ENCODE measurements at regions not wholly inside any gene's neighbourhood (a gene's known extent, or its start where the extent isn't known, plus 50 kb on each side); places are given as distances from the start of the nearest gene placed in this dataset.
"Not testable (repeated sequence)": the region's sequence is repeated elsewhere in the genome, so short reads cannot be mapped to it uniquely, and the experiment has no call there.

GRCh38 chr13:89977203-89977602 is 1370.3 kb upstream of the MIR17HG start:
- no peak for DNase-seq (ENCODE audit: low spot score)

DNA sequence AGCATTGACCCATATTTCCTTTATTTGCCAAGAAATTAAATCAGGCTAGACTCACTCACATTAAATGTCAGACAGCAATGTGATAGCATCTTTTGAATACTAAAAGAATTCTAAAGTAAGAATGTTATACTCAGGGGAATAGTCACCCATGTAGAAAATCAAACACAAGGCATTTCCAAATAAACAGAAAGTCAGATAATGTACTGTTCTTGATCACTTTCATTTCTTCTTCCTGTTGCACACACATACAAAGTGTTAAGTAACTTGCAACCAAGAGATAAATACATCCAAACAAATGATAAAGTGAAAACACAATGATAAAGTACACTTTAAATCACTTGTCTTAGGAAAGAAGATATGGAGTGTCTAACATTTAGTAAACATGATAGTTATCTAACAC is 1366.6 kb upstream of the MIR17HG start:
- no peak for DNase-seq (ENCODE audit: low spot score)

DNA sequence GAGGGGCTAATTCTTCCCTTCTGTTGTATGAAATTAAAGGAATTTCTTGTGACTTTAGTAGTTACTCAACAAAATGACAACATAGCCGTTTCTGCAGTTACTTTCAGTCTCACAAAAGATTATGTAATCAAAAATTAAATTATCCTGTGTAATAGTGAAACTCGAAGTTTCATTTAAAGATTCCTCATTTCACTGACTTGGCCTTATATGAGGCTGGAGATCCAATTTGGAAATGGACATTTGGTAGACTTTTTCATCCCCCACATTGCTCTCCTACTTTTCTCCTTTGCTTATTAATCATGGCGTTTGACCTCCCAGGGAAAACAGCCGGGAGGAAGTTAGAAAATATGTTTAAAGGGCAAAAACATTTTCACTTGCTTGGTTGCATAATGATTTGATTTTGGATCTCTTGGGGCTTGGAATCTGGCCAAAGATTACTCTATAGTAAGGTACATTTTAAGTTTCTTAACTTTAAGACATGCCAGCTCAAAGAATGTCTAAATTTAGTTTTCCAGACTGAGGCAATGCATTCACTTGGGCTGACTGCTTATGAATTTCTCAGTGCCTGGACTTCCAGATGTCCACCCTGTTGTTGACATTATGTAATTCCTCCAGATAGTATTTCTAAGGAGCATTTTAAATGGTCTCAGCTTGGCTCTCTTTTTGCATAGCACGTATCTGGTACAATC is 1364.9 kb upstream of the MIR17HG start:
- DNase-seq (ENCODE audit: low spot score): no peak

DNA sequence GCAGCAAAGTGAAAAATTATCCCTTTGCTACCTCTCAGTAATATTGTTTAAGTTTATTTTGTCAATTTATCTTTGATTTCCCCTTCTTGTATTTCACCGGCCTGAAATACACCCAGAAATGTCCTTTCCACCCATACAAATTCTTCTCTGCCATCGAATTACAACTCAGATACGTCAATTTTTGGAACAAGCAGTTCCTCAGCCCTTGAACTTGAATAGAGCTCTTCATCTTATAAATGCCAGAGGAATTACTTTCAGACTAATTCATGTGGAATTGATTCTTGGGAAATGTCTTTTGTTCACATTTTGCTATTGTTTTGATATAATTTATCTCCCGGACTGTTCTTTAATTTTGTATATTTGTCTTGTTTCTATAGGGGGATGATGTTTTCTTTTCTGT is 1359.3 kb upstream of the MIR17HG start:
- DNase-seq (ENCODE audit: low spot score): no peak

DNA sequence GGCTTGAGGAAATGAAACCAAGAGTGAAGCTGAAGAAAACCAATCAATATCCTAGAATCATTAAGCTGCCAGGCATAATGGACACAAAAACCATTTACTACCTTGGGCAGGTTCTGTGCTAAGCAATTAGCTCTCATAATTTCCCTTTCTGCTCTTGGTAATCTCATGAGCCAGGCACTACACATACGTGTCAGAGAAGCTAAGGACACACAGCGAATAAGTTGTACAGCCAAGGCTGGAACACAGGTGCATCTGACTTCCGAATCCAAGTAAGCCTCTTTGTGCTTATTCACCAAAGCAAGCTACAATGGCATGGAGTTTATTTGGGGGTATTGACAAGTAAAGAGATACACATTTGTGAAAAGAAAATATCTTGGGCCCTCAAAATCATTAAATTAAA is 1343.9 kb upstream of the MIR17HG start:
- DNase-seq (ENCODE audit: low spot score): no peak

GRCh38 chr13:90008707-90009149 is 1338.8 kb upstream of the MIR17HG start:
- peak; percentile 35 for DNase-seq (ENCODE audit: low spot score)

DNA sequence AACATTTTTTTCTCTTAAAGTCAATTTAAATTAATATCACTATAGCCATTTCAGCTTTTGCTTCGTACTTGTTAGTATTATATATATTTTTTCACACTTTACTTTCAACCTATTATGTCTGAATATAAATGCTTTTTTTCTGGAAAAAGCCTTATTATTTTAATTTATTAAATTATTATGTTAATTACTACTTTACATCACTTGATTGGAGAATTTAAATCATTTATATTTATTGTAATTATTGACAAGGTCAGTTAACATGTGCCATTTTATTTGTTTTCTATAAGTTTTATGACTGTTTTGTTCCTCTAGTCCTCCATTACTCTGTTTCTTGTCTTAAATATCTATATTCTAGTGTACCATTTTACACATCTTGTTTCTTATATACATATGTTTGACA is 1333.4 kb upstream of the MIR17HG start:
- DNase-seq (ENCODE audit: low spot score): no peak

- no peak for DNase-seq (ENCODE audit: low spot score)
Observed at GRCh38 chr13:90015565-90016507, 1331.7 kb upstream of the MIR17HG start.

GRCh38 chr13:90016688-90017087 is 1330.8 kb upstream of the MIR17HG start:
- no peak for DNase-seq (ENCODE audit: low spot score)

- DNase-seq (ENCODE audit: low spot score): no peak
Observed at GRCh38 chr13:90020536-90021070, 1326.9 kb upstream of the MIR17HG start.

GRCh38 chr13:90027409-90027808 is 1320.1 kb upstream of the MIR17HG start:
- no peak for DNase-seq (ENCODE audit: low spot score)

DNA sequence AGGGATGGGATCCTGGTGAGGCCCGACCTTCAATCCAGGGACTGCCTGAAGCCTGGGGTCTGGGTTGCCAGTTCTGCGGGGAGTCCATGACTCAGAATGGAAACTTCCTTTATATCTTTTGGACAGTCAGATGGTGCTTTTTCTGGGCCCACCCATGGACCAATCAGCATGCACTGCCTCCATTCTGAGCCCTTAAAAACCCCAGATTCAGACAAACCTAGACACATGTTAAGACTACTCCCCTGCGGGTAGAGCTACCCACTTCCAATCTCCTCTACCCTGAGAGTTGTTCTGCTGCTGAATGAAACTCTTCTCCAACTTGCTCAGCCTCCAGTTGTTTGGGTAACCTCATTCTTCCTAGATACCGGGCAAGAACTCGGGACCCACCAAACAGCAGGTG is 1315.2 kb upstream of the MIR17HG start:
- no peak for DNase-seq (ENCODE audit: low spot score)

- no peak for DNase-seq (ENCODE audit: low spot score)
Observed at GRCh38 chr13:90032841-90033493, 1314.5 kb upstream of the MIR17HG start.

DNA sequence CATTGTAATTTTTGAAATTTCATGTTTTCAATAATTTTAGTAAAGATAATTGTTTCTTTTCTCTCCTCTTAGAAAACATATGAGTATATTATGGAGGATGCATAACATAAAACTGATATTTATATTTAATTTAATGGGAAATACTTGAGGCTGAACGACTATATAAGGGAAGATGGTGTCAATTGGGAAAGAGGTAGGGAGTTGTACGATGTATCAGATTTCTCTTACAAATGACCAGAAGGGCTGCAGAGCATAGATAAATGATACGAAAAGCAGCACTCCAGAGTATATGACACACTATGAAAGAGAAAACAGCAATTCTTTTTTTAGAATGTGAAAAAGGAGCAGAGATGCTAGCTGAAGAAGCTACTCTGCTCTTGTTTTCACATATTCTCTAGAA is 1308.0 kb upstream of the MIR17HG start:
- DNase-seq (ENCODE audit: low spot score): no peak

DNA sequence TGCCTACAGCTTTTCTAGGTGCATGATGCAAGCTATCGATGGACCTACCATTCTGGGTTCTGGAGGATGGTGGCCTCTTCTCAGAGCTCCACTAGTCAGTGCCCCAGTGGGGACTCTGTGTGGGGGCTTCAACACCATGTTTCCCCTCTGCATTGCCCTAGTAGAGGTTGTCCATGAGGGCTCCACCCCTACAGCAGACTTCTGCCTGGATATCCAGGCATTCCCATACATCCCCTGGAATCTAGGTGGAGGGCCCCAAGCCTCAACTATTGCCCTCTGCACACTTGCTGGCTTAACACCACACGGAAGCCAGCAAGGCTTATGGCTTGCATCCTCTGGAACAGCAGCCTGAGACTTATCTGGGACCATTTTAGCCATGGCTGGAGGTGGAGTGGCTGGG is 1299.9 kb upstream of the MIR17HG start:
- no peak for DNase-seq (ENCODE audit: low spot score)

- DNase-seq (ENCODE audit: low spot score): peak; percentile 32
Observed at GRCh38 chr13:90049989-90050671, 1297.4 kb upstream of the MIR17HG start.

GRCh38 chr13:90055121-90055520 is 1292.4 kb upstream of the MIR17HG start:
- peak; percentile 2 for DNase-seq (ENCODE audit: low spot score)

GRCh38 chr13:90055760-90056159 is 1291.7 kb upstream of the MIR17HG start:
- DNase-seq (ENCODE audit: low spot score): no peak

- not testable (repeated sequence) for DNase-seq (ENCODE audit: low spot score)
Observed at GRCh38 chr13:90064226-90064625, 1283.3 kb upstream of the MIR17HG start.

DNA sequence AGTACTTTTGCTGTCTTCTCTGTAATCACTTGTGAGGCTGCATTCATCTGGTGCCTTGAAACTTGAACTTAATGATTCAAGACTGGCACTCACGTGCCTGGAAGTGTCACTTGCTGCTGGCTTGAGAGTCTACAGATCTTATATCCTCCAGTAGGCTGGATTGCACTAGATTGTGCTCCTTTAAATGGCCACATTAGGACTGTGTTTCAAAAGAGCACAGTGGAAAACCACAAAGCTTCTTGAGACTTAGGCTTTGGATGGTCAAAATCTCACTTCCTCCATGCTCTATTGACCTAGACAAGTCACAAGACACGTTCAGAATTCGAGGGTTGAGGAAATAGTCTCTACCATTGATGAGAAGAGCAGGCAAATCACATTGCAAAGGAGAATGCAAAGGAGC is 1278.8 kb upstream of the MIR17HG start:
- DNase-seq (ENCODE audit: low spot score): no peak

DNA sequence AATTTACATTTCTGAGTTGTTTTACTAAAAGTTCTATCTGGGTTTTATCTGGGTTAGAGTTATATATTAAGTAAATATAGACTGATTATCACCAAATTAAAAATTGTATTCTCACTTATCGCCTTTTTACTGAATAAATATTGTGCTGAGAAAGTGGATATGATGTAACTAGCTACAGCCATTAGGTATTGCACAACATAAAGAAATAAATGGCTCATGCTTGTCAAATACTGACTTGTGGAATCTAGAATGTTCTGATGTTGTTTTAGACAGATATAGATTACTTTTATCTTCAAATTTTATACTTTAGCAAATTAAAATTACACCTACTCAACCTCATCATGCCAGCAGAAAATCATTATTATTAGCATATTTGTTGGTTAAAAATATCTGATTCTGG is 1277.1 kb upstream of the MIR17HG start:
- no peak for DNase-seq (ENCODE audit: low spot score)
